IPS DF 4.7 (cell line): ENCODE measurements at regions not wholly inside any gene's neighbourhood (a gene's known extent, or its start where the extent isn't known, plus 50 kb on each side); places are given as distances from the start of the nearest gene placed in this dataset.
A peak's percentile ranks its signal among the peaks of the same experiment; 100 is the strongest.
"Not testable (repeated sequence)": the region's sequence is repeated elsewhere in the genome, so short reads cannot be mapped to it uniquely, and the experiment has no call there.

Experiments used
- DNase-seq: peaks from one replicate; pipeline ENCODE4 v3.0.0-alpha.2; 2013; ENCODE audit warnings: low spot score; ENCODE audit errors: extremely low read depth

GRCh38 chr2:84223191-84223590 is 235.9 kb downstream of the SUCLG1 start:
- DNase-seq: no peak

GRCh38 chr2:84221102-84221501 is 238.0 kb downstream of the SUCLG1 start:
- peak; percentile 5 for DNase-seq

GRCh38 chr2:84217456-84217855 is 241.6 kb downstream of the SUCLG1 start:
- no peak for DNase-seq

- DNase-seq: no peak
Measured at GRCh38 chr2:84214455-84214854, 244.6 kb downstream of the SUCLG1 start.

GRCh38 chr2:84212611-84213314 is 246.3 kb downstream of the SUCLG1 start:
- DNase-seq: no peak

GRCh38 chr2:84209941-84210340 is 249.1 kb downstream of the SUCLG1 start:
- DNase-seq: no peak

GRCh38 chr2:84204995-84205394 is 254.1 kb downstream of the SUCLG1 start:
- DNase-seq: no peak

GRCh38 chr2:84202166-84202565 is 256.9 kb downstream of the SUCLG1 start:
- no peak for DNase-seq

- DNase-seq: no peak
Measured at GRCh38 chr2:84201158-84201557, 257.9 kb downstream of the SUCLG1 start.

- no peak for DNase-seq
Measured at GRCh38 chr2:84197901-84198300, 261.2 kb downstream of the SUCLG1 start.

GRCh38 chr2:84194949-84195644 is 264.0 kb downstream of the SUCLG1 start:
- no peak for DNase-seq

- DNase-seq: no peak
Measured at GRCh38 chr2:84194181-84194580, 264.9 kb downstream of the SUCLG1 start.

GRCh38 chr2:84187258-84187657 is 271.8 kb downstream of the SUCLG1 start:
- DNase-seq: no peak

GRCh38 chr2:84181927-84182326 is 277.2 kb downstream of the SUCLG1 start:
- DNase-seq: no peak

GRCh38 chr2:84177733-84178132 is 281.3 kb downstream of the SUCLG1 start:
- DNase-seq: no peak

- DNase-seq: no peak
Measured at GRCh38 chr2:84175970-84176369, 283.1 kb downstream of the SUCLG1 start.

- no peak for DNase-seq
Measured at GRCh38 chr2:84175340-84175739, 283.7 kb downstream of the SUCLG1 start.

GRCh38 chr2:84173041-84173440 is 286.0 kb downstream of the SUCLG1 start:
- no peak for DNase-seq

- DNase-seq: no peak
Measured at GRCh38 chr2:84170979-84171378, 288.1 kb downstream of the SUCLG1 start.

GRCh38 chr2:84169871-84170270 is 289.2 kb downstream of the SUCLG1 start:
- no peak for DNase-seq

- DNase-seq: not testable (repeated sequence)
Measured at GRCh38 chr2:84168552-84168951, 290.5 kb downstream of the SUCLG1 start.

GRCh38 chr2:84165256-84165655 is 293.8 kb downstream of the SUCLG1 start:
- DNase-seq: no peak

GRCh38 chr2:84160453-84160852 is 298.6 kb downstream of the SUCLG1 start:
- DNase-seq: no peak
